ENCODE measurements at regions not wholly inside any gene's neighbourhood (a gene's known extent, or its start where the extent isn't known, plus 50 kb on each side); places are given as distances from the start of the nearest gene placed in this dataset.

GRCh38 chr3:82011336-82011735 lies 249.9 kb upstream of the GBE1 start:
- TF ChIP-seq CTCF (IDR thresholded peaks at IDR 0.05), result no peak
- no peak for TF ChIP-seq POLR2A (IDR thresholded peaks at IDR 0.05)

All from Peyer's patch (tissue), 4 donors.